SW 1271 (cell line): ENCODE measurements at regions not wholly inside any gene's neighbourhood (a gene's known extent, or its start where the extent isn't known, plus 50 kb on each side); places are given as distances from the start of the nearest gene placed in this dataset.

ENCODE experiments used
- DNase-seq, 2 experiments: peaks; one replicate each; lab custom pipeline; 2025; lab: John Stamatoyannopoulos, UW

- no peak for DNase-seq
Measured at GRCh38 chr13:111862836-111863815, 203.8 kb upstream of the SOX1 start.

GRCh38 chr13:111864566-111864965 lies 202.4 kb upstream of the SOX1 start:
- no peak for DNase-seq

- DNase-seq: no peak
Measured at GRCh38 chr13:111865046-111865445, 201.9 kb upstream of the SOX1 start.

GRCh38 chr13:111865826-111866225 lies 201.1 kb upstream of the SOX1 start:
- no peak for DNase-seq

- no peak for DNase-seq
Measured at GRCh38 chr13:111866731-111867245, 200.2 kb upstream of the SOX1 start.

- no peak for DNase-seq
Measured at GRCh38 chr13:111867657-111868056, 199.3 kb upstream of the SOX1 start.

- no peak for DNase-seq
Measured at GRCh38 chr13:111868716-111869115, 198.2 kb upstream of the SOX1 start.

GRCh38 chr13:111872475-111873150 lies 194.3 kb upstream of the SOX1 start:
- no peak for DNase-seq

GRCh38 chr13:111873676-111874178 lies 193.2 kb upstream of the SOX1 start:
- DNase-seq: no peak

GRCh38 chr13:111874981-111875380 lies 192.0 kb upstream of the SOX1 start:
- DNase-seq: no peak

- no peak for DNase-seq
Measured at GRCh38 chr13:111875915-111876314, 191.0 kb upstream of the SOX1 start.

GRCh38 chr13:111876506-111876905 lies 190.4 kb upstream of the SOX1 start:
- DNase-seq: no peak

- DNase-seq: no peak
Measured at GRCh38 chr13:111877906-111878305, 189.0 kb upstream of the SOX1 start.

- no peak for DNase-seq
Measured at GRCh38 chr13:111879719-111880118, 187.2 kb upstream of the SOX1 start.

GRCh38 chr13:111880185-111880584 lies 186.8 kb upstream of the SOX1 start:
- no peak for DNase-seq

GRCh38 chr13:111881700-111882099 lies 185.2 kb upstream of the SOX1 start:
- no peak for DNase-seq

- DNase-seq: no peak
Measured at GRCh38 chr13:111882351-111882750, 184.6 kb upstream of the SOX1 start.

GRCh38 chr13:111883571-111884343 lies 183.2 kb upstream of the SOX1 start:
- DNase-seq: no peak

GRCh38 chr13:111886217-111886945 lies 180.6 kb upstream of the SOX1 start:
- no peak for DNase-seq

- no peak for DNase-seq
Measured at GRCh38 chr13:111893071-111893606, 173.8 kb upstream of the SOX1 start.
